Peyer's patch (tissue), 4 donors: ENCODE measurements at regions not wholly inside any gene's neighbourhood (a gene's known extent, or its start where the extent isn't known, plus 50 kb on each side); places are given as distances from the start of the nearest gene placed in this dataset.

Source experiments
- CTCF ChIP-seq, 6 experiments: fragments of 450-650 bp in 4 of 6; fragments of 200-600 bp in 2 of 6; sonication (generic) in 1 of 6; IDR thresholded peaks; one replicate each; pipeline ENCODE4 v1.5.1; 2017 to 2019; ENCODE audit warnings: antibody characterized with exemption in 6 of 6, mild to moderate bottlenecking in 3 of 6, moderate library complexity in 1 of 6
- POLR2A ChIP-seq, 2 donors: fragments of 450-650 bp; IDR thresholded peaks; one replicate each; pipeline ENCODE4 v1.5.1; 2017; ENCODE audit warnings: antibody characterized with exemption in 2 of 2, mild to moderate bottlenecking in 2 of 2, moderate library complexity in 2 of 2

DNA sequence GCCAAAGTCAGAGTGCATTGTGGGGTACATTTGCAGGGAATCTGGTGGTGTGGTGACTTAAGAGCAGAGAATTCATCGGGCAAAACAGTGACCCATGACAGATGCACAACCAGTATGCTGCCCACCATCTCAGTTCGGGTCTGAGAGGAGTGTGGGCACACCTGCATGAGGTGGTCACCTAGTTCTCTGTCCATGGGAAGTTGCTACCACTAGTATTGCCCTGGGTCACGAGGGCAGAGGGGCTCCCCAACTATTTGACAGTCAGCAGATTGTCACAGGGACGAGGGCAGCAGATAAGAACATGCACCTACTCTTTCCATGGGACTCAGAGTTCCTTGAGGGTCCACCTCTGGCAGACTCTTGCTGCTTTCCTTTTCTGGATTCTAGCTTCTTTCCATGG, 305.2 kb upstream of the MAOA start:
- no peak for TF ChIP-seq CTCF (IDR thresholded peaks at IDR 0.05)
- TF ChIP-seq POLR2A (IDR thresholded peaks at IDR 0.05), result no peak
